H1 (cell line): ENCODE measurements at regions not wholly inside any gene's neighbourhood (a gene's known extent, or its start where the extent isn't known, plus 50 kb on each side); places are given as distances from the start of the nearest gene placed in this dataset.

Experiments
- CTCF ChIA-PET: fragments of 300-600 bp; sonication (Branson Sonifier 250); formaldehyde crosslinking; loops from one replicate; lab custom pipeline; 2021; ENCODE audit not compliant: partially characterized antibody; lab: Charles Lee
- POLR2A ChIA-PET: fragments of 300-600 bp; sonication (Branson Sonifier 250); formaldehyde crosslinking; loops from one replicate; lab custom pipeline; 2021; ENCODE audit warnings: inconsistent platforms; ENCODE audit not compliant: partially characterized antibody; lab: Charles Lee
- DNase-seq, 2 experiments: peaks; one replicate each; pipeline versions ENCODE4 v3.0.0 to v3.0.0-alpha.2; 2010 to 2022; ENCODE audit warnings: low spot score in 2 of 2, low read depth in 1 of 2, mixed read lengths in 1 of 2
- FAIRE-seq: peaks from 2 replicates; lab custom pipeline; 2011; peaks lifted over from hg19 to GRCh38; lab: Jason Lieb, UNC
- H2AFZ ChIP-seq: 2 replicates; pipeline ENCODE4 v1.8.1; 2012; ENCODE audit warnings: low read length, inconsistent platforms
- H2AK5ac ChIP-seq: 2 replicates; pipeline ENCODE4 v1.6.1; 2013; ENCODE audit warnings: low read depth, low read length
- H2BK120ac ChIP-seq: replicated peaks from 2 replicates; pipeline ENCODE3; 2013; ENCODE audit warnings: low read depth, low read length, inconsistent platforms
- H2BK12ac ChIP-seq: 2 replicates; pipeline ENCODE4 v1.6.1; 2013; ENCODE audit warnings: low read depth, low read length
- H2BK15ac ChIP-seq: 2 replicates; pipeline ENCODE4 v1.6.1; 2013; ENCODE audit warnings: low read length
- H2BK20ac ChIP-seq: 2 replicates; pipeline ENCODE4 v1.6.1; 2013; ENCODE audit warnings: low read length
- H2BK5ac ChIP-seq: 2 replicates; pipeline ENCODE4 v1.6.1; 2013; ENCODE audit warnings: low read depth, low read length
- H3K14ac ChIP-seq: 2 replicates; pipeline ENCODE4 v1.6.1; 2013; ENCODE audit warnings: inconsistent platforms; ENCODE audit not compliant: insufficient read length
- H3K18ac ChIP-seq: 2 replicates; pipeline ENCODE4 v1.6.1; 2013; ENCODE audit warnings: low read length; ENCODE audit errors: extremely low read depth
- H3K23ac ChIP-seq: 2 replicates; pipeline ENCODE4 v1.6.1; 2013; ENCODE audit warnings: inconsistent platforms; ENCODE audit not compliant: insufficient read length
- H3K23me2 ChIP-seq: 2 replicates; pipeline ENCODE4 v1.6.1; 2013; ENCODE audit warnings: low read depth, low read length
- H3K27ac ChIP-seq: 2 replicates; pipeline ENCODE4 v1.6.1; 2011; ENCODE audit warnings: low read depth, low read length, inconsistent platforms
- H3K27me3 ChIP-seq, 4 experiments: replicated peaks in 1 of 4; 1 replicate in 1 of 4; 2 replicates in 3 of 4; pipeline versions ENCODE4 v1.6.1 to v1.8.1; 2011 to 2013; ENCODE audit warnings: low read length in 3 of 4, mild to moderate bottlenecking in 3 of 4, inconsistent platforms in 2 of 4, mixed read lengths in 2 of 4, moderate library complexity in 1 of 4; ENCODE audit not compliant: control insufficient read depth in 3 of 4, insufficient read depth in 3 of 4; ENCODE audit errors: extremely low read depth in 1 of 4
- H3K36me3 ChIP-seq, 4 experiments: 2 replicates each; pipeline versions ENCODE4 v1.6.1 to v1.8.1; 2011 to 2013; ENCODE audit warnings: mild to moderate bottlenecking in 4 of 4, low read length in 3 of 4, moderate library complexity in 2 of 4, control low read depth in 1 of 4, inconsistent platforms in 1 of 4; ENCODE audit not compliant: insufficient read depth in 4 of 4, control insufficient read depth in 2 of 4
- H3K4ac ChIP-seq: replicated peaks from 2 replicates; pipeline ENCODE3; 2013; ENCODE audit warnings: low read length, low read depth, mixed read lengths, inconsistent platforms; ENCODE audit not compliant: insufficient read length
- H3K4me1 ChIP-seq, 4 experiments: replicated peaks in 1 of 4; 1 replicate in 1 of 4; 2 replicates in 3 of 4; pipeline versions ENCODE4 v1.6.1 to v1.8.1; 2011 to 2013; ENCODE audit warnings: low read length in 3 of 4, inconsistent platforms in 2 of 4, mixed read lengths in 1 of 4; ENCODE audit not compliant: insufficient read depth in 4 of 4, control insufficient read depth in 3 of 4
- H3K4me2 ChIP-seq, 2 experiments: 2 replicates each; pipeline versions ENCODE4 v1.6.1 to v1.8.1; 2011 to 2013; ENCODE audit warnings: low read depth in 2 of 2, low read length in 2 of 2, control low read depth in 1 of 2, inconsistent platforms in 1 of 2, mild to moderate bottlenecking in 1 of 2; ENCODE audit not compliant: insufficient read depth in 1 of 2
- H3K4me3 ChIP-seq, 4 experiments: fragments of 200-600, 300-600 bp in 1 of 4; sonication (generic), shearing (Covaris generic), sonication (Bioruptor Twin) in 1 of 4; 2 replicates each; pipeline versions ENCODE4 v1.5.1 to v1.8.1; 2011 to 2016; ENCODE audit warnings: low read length in 4 of 4, low read depth in 3 of 4, control low read depth in 2 of 4, inconsistent platforms in 2 of 4, mild to moderate bottlenecking in 2 of 4, mixed read lengths in 1 of 4, moderate library complexity in 1 of 4; ENCODE audit not compliant: insufficient read depth in 2 of 4; ENCODE audit errors: extremely low read depth in 1 of 4
- H3K56ac ChIP-seq: replicated peaks from 2 replicates; pipeline ENCODE3; 2013; ENCODE audit warnings: low read depth, mild to moderate bottlenecking, mixed read lengths, low read length, inconsistent platforms; ENCODE audit not compliant: insufficient read length
- H3K79me1 ChIP-seq: 2 replicates; pipeline ENCODE4 v1.6.1; 2013; ENCODE audit warnings: low read depth, low read length, control low read depth
- H3K79me2 ChIP-seq, 2 experiments: 2 replicates each; pipeline versions ENCODE4 v1.6.1 to v1.8.1; 2012 to 2013; ENCODE audit warnings: low read length in 2 of 2, mild to moderate bottlenecking in 2 of 2, inconsistent platforms in 1 of 2; ENCODE audit not compliant: insufficient read depth in 2 of 2, control insufficient read depth in 1 of 2
- H3K9ac ChIP-seq, 4 experiments: replicated peaks in 1 of 4; 1 replicate in 1 of 4; 2 replicates in 3 of 4; pipeline versions ENCODE4 v1.6.1 to v1.8.1; 2011 to 2013; ENCODE audit warnings: low read depth in 3 of 4, low read length in 3 of 4, control low read depth in 2 of 4, mild to moderate bottlenecking in 2 of 4, moderate library complexity in 2 of 4, inconsistent platforms in 1 of 4; ENCODE audit errors: extremely low read depth in 1 of 4
- H3K9me3 ChIP-seq, 2 experiments: 2 replicates each; pipeline versions ENCODE4 v1.6.1 to v1.8.1; 2012 to 2013; ENCODE audit warnings: mild to moderate bottlenecking in 2 of 2, moderate library complexity in 2 of 2, control low read depth in 1 of 2, inconsistent platforms in 1 of 2, low read depth in 1 of 2, low read length in 1 of 2, mixed read lengths in 1 of 2; ENCODE audit not compliant: insufficient read depth in 2 of 2
- H4K20me1 ChIP-seq, 2 experiments: replicated peaks in 1 of 2; 2 replicates each; pipeline versions ENCODE3 to v1.8.1; 2011 to 2013; ENCODE audit warnings: inconsistent platforms in 2 of 2, low read length in 2 of 2, mild to moderate bottlenecking in 1 of 2; ENCODE audit not compliant: insufficient read depth in 2 of 2, control insufficient read depth in 1 of 2
- H4K5ac ChIP-seq: 2 replicates; pipeline ENCODE4 v1.6.1; 2013; ENCODE audit warnings: low read length, low read depth, mixed read lengths, inconsistent platforms; ENCODE audit not compliant: insufficient read length
- H4K8ac ChIP-seq: 2 replicates; pipeline ENCODE4 v1.8.0; 2013; ENCODE audit warnings: mild to moderate bottlenecking, moderate library complexity, low read length, inconsistent platforms; ENCODE audit not compliant: insufficient read depth; ENCODE audit errors: extremely low read depth
- H4K91ac ChIP-seq: replicated peaks from 2 replicates; pipeline ENCODE3; 2013; ENCODE audit warnings: low read length, mixed read lengths, inconsistent platforms; ENCODE audit not compliant: insufficient read length
- ATF2 ChIP-seq: IDR thresholded peaks from 2 replicates; pipeline ENCODE4 v1.6.1; 2012; ENCODE audit warnings: low read length, inconsistent platforms
- CEBPB ChIP-seq: IDR thresholded peaks from 2 replicates; pipeline ENCODE4 v1.6.1; 2012; ENCODE audit warnings: low read depth, low read length
- CHD2 ChIP-seq: IDR thresholded peaks from 2 replicates; pipeline ENCODE4 v1.6.1; 2012; ENCODE audit warnings: low read length, improper control_type of control experiment
- EZH2 ChIP-seq: fragments of 200-600 bp; sonication (generic); IDR thresholded peaks from 2 replicates; pipeline ENCODE4 v1.7.1; 2012; ENCODE audit warnings: low read depth, mild to moderate bottlenecking, moderate library complexity, low read length, inconsistent platforms; ENCODE audit not compliant: severe bottlenecking
- JUND ChIP-seq: IDR thresholded peaks from 2 replicates; pipeline ENCODE4 v1.6.1; 2011; ENCODE audit warnings: mild to moderate bottlenecking, improper control_type of control experiment, low read length
- MAFK ChIP-seq: IDR thresholded peaks from 2 replicates; pipeline ENCODE4 v1.6.1; 2012; ENCODE audit warnings: low read depth, mild to moderate bottlenecking, improper control_type of control experiment, low read length
- POLR2A ChIP-seq, 2 experiments: IDR thresholded peaks; 1 replicate in 1 of 2; 2 replicates in 1 of 2; pipeline ENCODE4 v1.6.1; 2011; ENCODE audit warnings: low read depth in 2 of 2, low read length in 2 of 2, mild to moderate bottlenecking in 2 of 2; ENCODE audit errors: control extremely low read depth in 1 of 2
- POU5F1 ChIP-seq: IDR thresholded peaks from 2 replicates; pipeline ENCODE4 v1.6.1; 2011; ENCODE audit warnings: low read depth, mild to moderate bottlenecking, low read length, moderate library complexity
- RBBP5 ChIP-seq: IDR thresholded peaks from 2 replicates; pipeline ENCODE4 v1.7.1; 2012; ENCODE audit warnings: low read depth, mild to moderate bottlenecking, inconsistent platforms, low read length, moderate library complexity, borderline replicate concordance
- RNF2 ChIP-seq: fragments of 200-900, 300-1000 bp; sonication (generic); IDR thresholded peaks from 2 replicates; pipeline ENCODE4 v1.7.1; 2016; ENCODE audit warnings: borderline replicate concordance, low read depth, mild to moderate bottlenecking, antibody characterized with exemption, low read length; ENCODE audit not compliant: poor library complexity, severe bottlenecking; ENCODE audit errors: missing control alignments
- SIX5 ChIP-seq: IDR thresholded peaks from 2 replicates; pipeline ENCODE4 v1.6.1; 2011; ENCODE audit warnings: mild to moderate bottlenecking, low read depth, low read length
- SP2 ChIP-seq: IDR thresholded peaks from 2 replicates; pipeline ENCODE4 v1.6.1; 2012; ENCODE audit warnings: mild to moderate bottlenecking, low read length, inconsistent platforms
- TAF1 ChIP-seq: IDR thresholded peaks from 2 replicates; pipeline ENCODE4 v1.6.1; 2011; ENCODE audit warnings: mild to moderate bottlenecking, low read depth, low read length
- ZNF274 ChIP-seq: IDR thresholded peaks from 2 replicates; pipeline ENCODE4 v1.7.0; 2012; ENCODE audit warnings: low read length, borderline replicate concordance; ENCODE audit errors: extremely low read depth
- WGBS, 2 experiments: shearing (Covaris generic) in 1 of 2; methylation state at CpG; one replicate each; pipeline versions ENCODE4 v1.1.6 to v1.1.7; 2013 to 2015; ENCODE audit warnings: low lambda C conversion rate in 2 of 2, mixed read lengths in 2 of 2, inconsistent platforms in 1 of 2, low coverage in 1 of 2, missing lambda C conversion rate in 1 of 2; ENCODE audit not compliant: insufficient replicate concordance in 2 of 2, insufficient coverage in 1 of 2, insufficient read length in 1 of 2; ENCODE audit errors: extremely low coverage in 1 of 2, missing lambda C conversion rate in 1 of 2; 5-methylcytosine and 5-hydroxymethylcytosine counted together

- no peaks in the 10 kb centered on the region for H3K23me2 ChIP-seq
- no peaks in the 10 kb centered on the region for H3K27me3 ChIP-seq
- no peak overlapping the region for H3K4me2 ChIP-seq
- no peaks in the 10 kb centered on the region for H3K79me2 ChIP-seq
- H3K14ac ChIP-seq, result no peak overlapping the region
- H4K5ac ChIP-seq, result no peak overlapping the region
- no peak overlapping the region for H4K8ac ChIP-seq
- H3K4ac ChIP-seq, result no peak overlapping the region
- H3K4me1 ChIP-seq, result no peaks in the 10 kb centered on the region; a peak in 1 of 7 replicates
- H2BK5ac ChIP-seq, result no peak overlapping the region
- no peak overlapping the region for H4K91ac ChIP-seq
- no peak overlapping the region for H2AFZ ChIP-seq
- no peaks in the 10 kb centered on the region for H3K9me3 ChIP-seq
- FAIRE-seq (no peak), DNase-seq (no peak)
- H3K36me3 ChIP-seq, result no peaks in the 10 kb centered on the region
- CTCF ChIA-PET, result no interaction called here
- H3K79me1 ChIP-seq, result no peaks in the 10 kb centered on the region
- H2BK20ac ChIP-seq, result no peak overlapping the region
- H3K23ac ChIP-seq, result no peak overlapping the region
- no peak overlapping the region for H2BK12ac ChIP-seq
- no peak overlapping the region for H2AK5ac ChIP-seq
- no peak overlapping the region for H3K9ac ChIP-seq
- POLR2A ChIA-PET, result no interaction called here
- H4K20me1 ChIP-seq, result no peaks in the 10 kb centered on the region
- WGBS, 2 experiments, result 94% methylated on average over 7 of the region's 8 CpGs; no CpG with 5 or more reads in 1 of the 2 experiments
- H3K18ac ChIP-seq, result no peak overlapping the region
- no peak overlapping the region for H3K56ac ChIP-seq
- no peak overlapping the region for H2BK120ac ChIP-seq
- no peak overlapping the region for H3K4me3 ChIP-seq
- H3K27ac ChIP-seq, result no peak overlapping the region
- H2BK15ac ChIP-seq, result no peak overlapping the region
- TF ChIP-seq JUND (no peak), POU5F1 (no peak), CEBPB (no peak), RNF2 (no peak), EZH2 (no peak), ZNF274 (no peak), CHD2 (no peak), SP2 (no peak), RBBP5 (no peak), MAFK (no peak), SIX5 (no peak), ATF2 (no peak), POLR2A (IDR thresholded peaks at IDR 0.05; ENCODE audit: control extremely low read depth in 1 of 2, low read depth in 2 of 2, low read length in 2 of 2) (no peak), TAF1 (no peak)
Measured at GRCh38 chr10:128921389-128922022, 545.5 kb upstream of the MGMT start.
